ENCODE measurements at regions not wholly inside any gene's neighbourhood (a gene's known extent, or its start where the extent isn't known, plus 50 kb on each side); places are given as distances from the start of the nearest gene placed in this dataset.

DNA sequence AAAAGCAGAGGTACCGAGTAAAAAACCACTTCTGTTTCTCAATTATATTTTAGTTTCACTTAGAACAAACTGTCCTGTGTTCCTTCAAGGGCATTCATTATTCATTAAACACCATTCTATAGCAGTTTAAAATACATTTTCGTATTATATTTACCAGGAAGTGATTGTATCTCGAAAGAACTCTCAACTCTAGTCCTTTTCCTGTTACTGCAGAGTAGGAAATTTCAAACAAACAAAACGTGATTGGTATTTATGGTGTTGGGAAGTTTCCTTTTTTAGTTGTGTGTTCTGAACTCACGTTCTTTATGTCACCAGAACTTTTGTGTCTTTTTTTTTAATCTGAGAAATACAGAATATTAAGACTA is 139.5 kb upstream of the BTBD3 start:
- no peak for TF ChIP-seq POLR2A (IDR thresholded peaks at IDR 0.05; ENCODE audit: insufficient read depth in 1 of 2, low read depth in 2 of 2, low read length in 2 of 2)
- TF ChIP-seq, protein P1, sequence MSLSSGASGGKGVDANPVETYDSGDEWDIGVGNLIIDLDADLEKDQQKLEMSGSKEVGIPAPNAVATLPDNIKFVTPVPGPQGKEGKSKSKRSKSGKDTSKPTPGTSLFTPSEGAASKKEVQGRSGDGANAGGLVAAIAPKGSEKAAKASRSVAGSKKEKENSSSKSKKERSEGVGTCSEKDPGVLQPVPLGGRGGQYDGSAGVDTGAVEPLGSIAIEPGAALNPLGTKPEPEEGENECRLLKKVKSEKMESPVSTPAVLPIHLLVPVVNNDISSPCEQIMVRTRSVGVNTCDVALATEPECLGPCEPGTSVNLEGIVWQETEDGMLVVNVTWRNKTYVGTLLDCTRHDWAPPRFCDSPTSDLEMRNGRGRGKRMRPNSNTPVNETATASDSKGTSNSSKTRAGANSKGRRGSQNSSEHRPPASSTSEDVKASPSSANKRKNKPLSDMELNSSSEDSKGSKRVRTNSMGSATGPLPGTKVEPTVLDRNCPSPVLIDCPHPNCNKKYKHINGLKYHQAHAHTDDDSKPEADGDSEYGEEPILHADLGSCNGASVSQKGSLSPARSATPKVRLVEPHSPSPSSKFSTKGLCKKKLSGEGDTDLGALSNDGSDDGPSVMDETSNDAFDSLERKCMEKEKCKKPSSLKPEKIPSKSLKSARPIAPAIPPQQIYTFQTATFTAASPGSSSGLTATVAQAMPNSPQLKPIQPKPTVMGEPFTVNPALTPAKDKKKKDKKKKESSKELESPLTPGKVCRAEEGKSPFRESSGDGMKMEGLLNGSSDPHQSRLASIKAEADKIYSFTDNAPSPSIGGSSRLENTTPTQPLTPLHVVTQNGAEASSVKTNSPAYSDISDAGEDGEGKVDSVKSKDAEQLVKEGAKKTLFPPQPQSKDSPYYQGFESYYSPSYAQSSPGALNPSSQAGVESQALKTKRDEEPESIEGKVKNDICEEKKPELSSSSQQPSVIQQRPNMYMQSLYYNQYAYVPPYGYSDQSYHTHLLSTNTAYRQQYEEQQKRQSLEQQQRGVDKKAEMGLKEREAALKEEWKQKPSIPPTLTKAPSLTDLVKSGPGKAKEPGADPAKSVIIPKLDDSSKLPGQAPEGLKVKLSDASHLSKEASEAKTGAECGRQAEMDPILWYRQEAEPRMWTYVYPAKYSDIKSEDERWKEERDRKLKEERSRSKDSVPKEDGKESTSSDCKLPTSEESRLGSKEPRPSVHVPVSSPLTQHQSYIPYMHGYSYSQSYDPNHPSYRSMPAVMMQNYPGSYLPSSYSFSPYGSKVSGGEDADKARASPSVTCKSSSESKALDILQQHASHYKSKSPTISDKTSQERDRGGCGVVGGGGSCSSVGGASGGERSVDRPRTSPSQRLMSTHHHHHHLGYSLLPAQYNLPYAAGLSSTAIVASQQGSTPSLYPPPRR (CRISPR knock-in tag; IDR thresholded peaks at IDR 0.05; ENCODE audit: borderline replicate concordance) = no peak
- TF ChIP-seq, protein P2, sequence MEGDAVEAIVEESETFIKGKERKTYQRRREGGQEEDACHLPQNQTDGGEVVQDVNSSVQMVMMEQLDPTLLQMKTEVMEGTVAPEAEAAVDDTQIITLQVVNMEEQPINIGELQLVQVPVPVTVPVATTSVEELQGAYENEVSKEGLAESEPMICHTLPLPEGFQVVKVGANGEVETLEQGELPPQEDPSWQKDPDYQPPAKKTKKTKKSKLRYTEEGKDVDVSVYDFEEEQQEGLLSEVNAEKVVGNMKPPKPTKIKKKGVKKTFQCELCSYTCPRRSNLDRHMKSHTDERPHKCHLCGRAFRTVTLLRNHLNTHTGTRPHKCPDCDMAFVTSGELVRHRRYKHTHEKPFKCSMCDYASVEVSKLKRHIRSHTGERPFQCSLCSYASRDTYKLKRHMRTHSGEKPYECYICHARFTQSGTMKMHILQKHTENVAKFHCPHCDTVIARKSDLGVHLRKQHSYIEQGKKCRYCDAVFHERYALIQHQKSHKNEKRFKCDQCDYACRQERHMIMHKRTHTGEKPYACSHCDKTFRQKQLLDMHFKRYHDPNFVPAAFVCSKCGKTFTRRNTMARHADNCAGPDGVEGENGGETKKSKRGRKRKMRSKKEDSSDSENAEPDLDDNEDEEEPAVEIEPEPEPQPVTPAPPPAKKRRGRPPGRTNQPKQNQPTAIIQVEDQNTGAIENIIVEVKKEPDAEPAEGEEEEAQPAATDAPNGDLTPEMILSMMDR (CRISPR knock-in tag; IDR thresholded peaks at IDR 0.05) = no peak
- TF ChIP-seq, protein P3, sequence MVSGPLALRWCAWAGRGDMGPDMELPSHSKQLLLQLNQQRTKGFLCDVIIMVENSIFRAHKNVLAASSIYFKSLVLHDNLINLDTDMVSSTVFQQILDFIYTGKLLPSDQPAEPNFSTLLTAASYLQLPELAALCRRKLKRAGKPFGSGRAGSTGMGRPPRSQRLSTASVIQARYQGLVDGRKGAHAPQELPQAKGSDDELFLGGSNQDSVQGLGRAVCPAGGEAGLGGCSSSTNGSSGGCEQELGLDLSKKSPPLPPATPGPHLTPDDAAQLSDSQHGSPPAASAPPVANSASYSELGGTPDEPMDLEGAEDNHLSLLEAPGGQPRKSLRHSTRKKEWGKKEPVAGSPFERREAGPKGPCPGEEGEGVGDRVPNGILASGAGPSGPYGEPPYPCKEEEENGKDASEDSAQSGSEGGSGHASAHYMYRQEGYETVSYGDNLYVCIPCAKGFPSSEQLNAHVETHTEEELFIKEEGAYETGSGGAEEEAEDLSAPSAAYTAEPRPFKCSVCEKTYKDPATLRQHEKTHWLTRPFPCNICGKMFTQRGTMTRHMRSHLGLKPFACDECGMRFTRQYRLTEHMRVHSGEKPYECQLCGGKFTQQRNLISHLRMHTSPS (CRISPR knock-in tag; IDR thresholded peaks at IDR 0.05; ENCODE audit: low read depth) = no peak
